GM12878 (cell line): ENCODE measurements at regions not wholly inside any gene's neighbourhood (a gene's known extent, or its start where the extent isn't known, plus 50 kb on each side); places are given as distances from the start of the nearest gene placed in this dataset.

ENCODE experiments used
- ATAC-seq: fragments of 200-7000 bp; cut with Tn5 transposase; 3 replicates; pipeline ENCODE4 v1.9.1; 2020; ENCODE audit warnings: mild to moderate bottlenecking, moderate library complexity
- BruUV-seq: library from RNA; stranded (reverse); fragments of 400-500 nt; replicated peaks from 2 replicates; lab custom pipeline; 2021; lab: Mats Ljungman, UMichigan
- CTCF ChIA-PET: fragments of 300-600 bp; sonication (Branson Sonifier 250); formaldehyde crosslinking; extraction: SDS; loops from one replicate; lab custom pipeline; 2021; ENCODE audit warnings: inconsistent platforms; lab: Yijun Ruan, JAX
- POLR2A ChIA-PET: fragments of 350-600 bp; formaldehyde crosslinking; extraction: SDS; loops from one replicate; lab custom pipeline; 2021; ENCODE audit warnings: inconsistent platforms; lab: Charles Lee
- RAD21 ChIA-PET: fragments of 300-600 bp; sonication (Branson Sonifier 250); formaldehyde crosslinking; loops from one replicate; lab custom pipeline; 2023; ENCODE audit warnings: antibody characterized with exemption; ENCODE audit not compliant: unreplicated experiment; lab: Charles Lee
- SMC1A ChIA-PET: fragments of 300-600 bp; sonication (Branson Sonifier 250); formaldehyde crosslinking; loops from one replicate; lab custom pipeline; 2023; ENCODE audit not compliant: unreplicated experiment, uncharacterized antibody; lab: Charles Lee
- DNase-seq: peaks from one replicate; pipeline ENCODE4 v3.0.0-alpha.2; 2011; ENCODE audit warnings: low read depth, low spot score
- FAIRE-seq: peaks from 3 replicates; lab custom pipeline; 2011; peaks lifted over from hg19 to GRCh38; lab: Jason Lieb, UNC
- H2AFZ ChIP-seq: 2 replicates; pipeline ENCODE4 v1.6.0; 2011; ENCODE audit warnings: low read depth, low read length, control low read depth; ENCODE audit not compliant: control insufficient read depth
- H3K27ac ChIP-seq: 2 replicates; pipeline ENCODE4 v1.5.1; 2011; ENCODE audit warnings: control low read depth; ENCODE audit not compliant: control insufficient read depth, insufficient read depth
- H3K27me3 ChIP-seq, 2 experiments: replicated peaks in 1 of 2; 2 replicates each; pipeline versions ENCODE4 v1.6.0 to v1.6.1; 2011; ENCODE audit warnings: low read length in 1 of 2; ENCODE audit not compliant: control insufficient read depth in 2 of 2, insufficient read depth in 2 of 2
- H3K36me3 ChIP-seq, 2 experiments: 2 replicates each; pipeline ENCODE4 v1.5.1; 2011; ENCODE audit warnings: low read length in 1 of 2; ENCODE audit not compliant: control insufficient read depth in 2 of 2, insufficient read depth in 2 of 2
- H3K4me1 ChIP-seq: 2 replicates; pipeline ENCODE4 v1.6.1; 2011; ENCODE audit warnings: mild to moderate bottlenecking, low read length, moderate library complexity, mixed read lengths; ENCODE audit not compliant: control insufficient read depth, insufficient read depth
- H3K4me2 ChIP-seq: 2 replicates; pipeline ENCODE4 v1.6.0; 2011; ENCODE audit warnings: control low read depth; ENCODE audit not compliant: control insufficient read depth, insufficient read depth
- H3K4me3 ChIP-seq: fragments of 200-600 bp; sonication (generic); 2 replicates; pipeline ENCODE4 v1.5.1; 2016
- H3K79me2 ChIP-seq: 2 replicates; pipeline ENCODE4 v1.6.0; 2011; ENCODE audit warnings: low read length; ENCODE audit not compliant: control insufficient read depth, insufficient read depth
- H3K9ac ChIP-seq: 2 replicates; pipeline ENCODE4 v1.8.0; 2011; ENCODE audit warnings: low read length, control low read depth, mixed read lengths; ENCODE audit not compliant: control insufficient read depth, insufficient read depth
- H3K9me3 ChIP-seq: replicated peaks from 3 replicates; pipeline ENCODE4 v1.5.1; 2011; ENCODE audit warnings: mild to moderate bottlenecking, low read length; ENCODE audit not compliant: control insufficient read depth, insufficient read depth
- H4K20me1 ChIP-seq: 2 replicates; pipeline ENCODE4 v1.6.0; 2011; ENCODE audit not compliant: control insufficient read depth, insufficient read depth
- BCL11A ChIP-seq: IDR thresholded peaks from 2 replicates; pipeline ENCODE4 v1.6.1; 2011; ENCODE audit warnings: low read depth, low read length
- CHD1 ChIP-seq: IDR thresholded peaks from 2 replicates; pipeline ENCODE4 v1.6.1; 2012; ENCODE audit warnings: low read depth, low read length, improper control_type of control experiment
- POU2F2 ChIP-seq: IDR thresholded peaks from 3 replicates; pipeline ENCODE4 v1.6.1; 2011; ENCODE audit warnings: low read depth, mild to moderate bottlenecking, low read length, borderline replicate concordance
- SIN3A ChIP-seq: IDR thresholded peaks from 2 replicates; pipeline ENCODE4 v1.6.1; 2012; ENCODE audit warnings: low read depth, low read length, improper control_type of control experiment
- SMAD5 ChIP-seq: IDR thresholded peaks from 2 replicates; pipeline ENCODE4 v1.6.1; 2016; ENCODE audit warnings: antibody characterized with exemption, low read depth
- SMC3 ChIP-seq: IDR thresholded peaks from 2 replicates; pipeline ENCODE4 v1.6.1; 2011; ENCODE audit warnings: low read length, improper control_type of control experiment, borderline replicate concordance
- TCF7 ChIP-seq: IDR thresholded peaks from 2 replicates; pipeline ENCODE4 v1.6.1; 2014; ENCODE audit warnings: antibody characterized with exemption, borderline replicate concordance
- in situ Hi-C: fragments of 300-500 bp; cut with MboI; formaldehyde crosslinking; loops from 9 replicates; pipeline ENCODE4 v1.14.3; 2018; ENCODE audit warnings: mixed read lengths
- intact Hi-C: fragments of 100-400 bp; cut with micrococcal nuclease; formaldehyde crosslinking; loops from one replicate; pipeline ENCODE4 v1.14.2; 2022; ENCODE audit not compliant: unreplicated experiment
- TF ChIP-seq, protein P1 (sequence below): fragments of 450-650 bp; IDR thresholded peaks from 2 replicates; pipeline ENCODE4 v1.6.1; 2014; ENCODE audit warnings: mild to moderate bottlenecking
- TF ChIP-seq, protein P2 (sequence below): fragments of 450-650 bp; conservative IDR thresholded peaks from 2 replicates; pipeline ENCODE4 v1.6.1; 2017; ENCODE audit warnings: mild to moderate bottlenecking, moderate library complexity

DNA sequence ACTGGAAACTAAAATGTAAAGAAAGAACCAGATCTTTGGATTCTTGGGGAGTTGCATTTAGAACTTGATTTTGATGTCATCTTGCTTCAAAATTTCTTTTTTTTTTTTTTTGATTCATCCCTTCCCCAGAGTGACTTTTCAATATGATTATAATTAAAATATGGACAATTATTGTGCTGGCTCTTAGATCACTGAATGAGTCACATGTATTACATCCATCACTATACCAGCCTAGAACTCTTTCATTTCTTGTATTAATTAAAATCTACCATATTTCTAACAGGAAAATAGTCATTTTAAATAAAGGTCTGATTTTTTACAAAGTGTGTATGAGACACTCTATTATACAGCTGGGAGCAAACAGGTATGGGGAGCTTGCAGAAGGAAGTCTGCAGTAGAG is 269.5 kb upstream of the AKR1E2 start:
- no peak overlapping the region for H3K4me3 ChIP-seq
- no peaks in the 10 kb centered on the region for H3K9me3 ChIP-seq
- no peak for TF ChIP-seq SMAD5
- no peak for TF ChIP-seq SMC3
- TF ChIP-seq, protein P1, sequence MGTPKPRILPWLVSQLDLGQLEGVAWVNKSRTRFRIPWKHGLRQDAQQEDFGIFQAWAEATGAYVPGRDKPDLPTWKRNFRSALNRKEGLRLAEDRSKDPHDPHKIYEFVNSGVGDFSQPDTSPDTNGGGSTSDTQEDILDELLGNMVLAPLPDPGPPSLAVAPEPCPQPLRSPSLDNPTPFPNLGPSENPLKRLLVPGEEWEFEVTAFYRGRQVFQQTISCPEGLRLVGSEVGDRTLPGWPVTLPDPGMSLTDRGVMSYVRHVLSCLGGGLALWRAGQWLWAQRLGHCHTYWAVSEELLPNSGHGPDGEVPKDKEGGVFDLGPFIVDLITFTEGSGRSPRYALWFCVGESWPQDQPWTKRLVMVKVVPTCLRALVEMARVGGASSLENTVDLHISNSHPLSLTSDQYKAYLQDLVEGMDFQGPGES = no peak
- TF ChIP-seq BCL11A = no peak
- no peak for TF ChIP-seq POU2F2
- TF ChIP-seq, protein P2, sequence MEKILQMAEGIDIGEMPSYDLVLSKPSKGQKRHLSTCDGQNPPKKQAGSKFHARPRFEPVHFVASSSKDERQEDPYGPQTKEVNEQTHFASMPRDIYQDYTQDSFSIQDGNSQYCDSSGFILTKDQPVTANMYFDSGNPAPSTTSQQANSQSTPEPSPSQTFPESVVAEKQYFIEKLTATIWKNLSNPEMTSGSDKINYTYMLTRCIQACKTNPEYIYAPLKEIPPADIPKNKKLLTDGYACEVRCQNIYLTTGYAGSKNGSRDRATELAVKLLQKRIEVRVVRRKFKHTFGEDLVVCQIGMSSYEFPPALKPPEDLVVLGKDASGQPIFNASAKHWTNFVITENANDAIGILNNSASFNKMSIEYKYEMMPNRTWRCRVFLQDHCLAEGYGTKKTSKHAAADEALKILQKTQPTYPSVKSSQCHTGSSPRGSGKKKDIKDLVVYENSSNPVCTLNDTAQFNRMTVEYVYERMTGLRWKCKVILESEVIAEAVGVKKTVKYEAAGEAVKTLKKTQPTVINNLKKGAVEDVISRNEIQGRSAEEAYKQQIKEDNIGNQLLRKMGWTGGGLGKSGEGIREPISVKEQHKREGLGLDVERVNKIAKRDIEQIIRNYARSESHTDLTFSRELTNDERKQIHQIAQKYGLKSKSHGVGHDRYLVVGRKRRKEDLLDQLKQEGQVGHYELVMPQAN = no peak
- no peak for TF ChIP-seq SIN3A
- TF ChIP-seq TCF7 = no peak
- no peak for TF ChIP-seq CHD1
- H3K9ac ChIP-seq = no peak overlapping the region
- RAD21 ChIA-PET = no interaction called here
- in situ Hi-C loops (no loop called here), intact Hi-C loops (no loop called here)
- POLR2A ChIA-PET = no interaction called here
- H3K27me3 ChIP-seq = no peaks in the 10 kb centered on the region
- CTCF ChIA-PET = no interaction called here
- no peaks in the 10 kb centered on the region for H3K79me2 ChIP-seq
- H3K4me1 ChIP-seq = no peaks in the 10 kb centered on the region
- no peak overlapping the region for H2AFZ ChIP-seq
- DNase-seq = no peak
- FAIRE-seq = no peak
- BruUV-seq = no TSS peak
- SMC1A ChIA-PET = interaction anchor here (0.8 kb wide), 1 partner anchor 10 kb away, joined by 3 read pairs; no protein-coding TSS in a partner anchor
- ATAC-seq = no peak
- no peaks in the 10 kb centered on the region for H4K20me1 ChIP-seq
- no peak overlapping the region for H3K27ac ChIP-seq
- no peaks in the 10 kb centered on the region for H3K36me3 ChIP-seq
- H3K4me2 ChIP-seq = no peak overlapping the region
